ENCODE measurements at regions not wholly inside any gene's neighbourhood (a gene's known extent, or its start where the extent isn't known, plus 50 kb on each side); places are given as distances from the start of the nearest gene placed in this dataset.

- CTCF ChIA-PET (ENCODE audit: partially characterized antibody) = no interaction called here
- no peaks in the 10 kb centered on the region for H4K20me1 ChIP-seq (replicated peaks in 1 of 2; ENCODE audit: control insufficient read depth in 1 of 2, insufficient read depth in 2 of 2, low read length in 2 of 2)
- no peak overlapping the region for H3K23ac ChIP-seq (ENCODE audit: insufficient read length)
- H3K79me2 ChIP-seq (ENCODE audit: control insufficient read depth in 1 of 2, insufficient read depth in 2 of 2, low read length in 2 of 2) = no peaks in the 10 kb centered on the region
- H3K4me3 ChIP-seq (ENCODE audit: extremely low read depth in 1 of 4, insufficient read depth in 2 of 4, low read depth in 3 of 4, low read length in 4 of 4) = no peak overlapping the region
- WGBS, 2 experiments (ENCODE audit: extremely low coverage in 1 of 2, insufficient coverage in 1 of 2, insufficient read length in 1 of 2, insufficient replicate concordance in 2 of 2, low coverage in 1 of 2, low lambda C conversion rate in 2 of 2, missing lambda C conversion rate in 1 of 2) = 85% methylated on average over 2 of the region's 2 CpGs; no CpG with 5 or more reads in 1 of the 2 experiments
- FAIRE-seq (no peak), DNase-seq (ENCODE audit: low read depth in 1 of 2, low spot score in 2 of 2) (no peak)
- no peak overlapping the region for H3K4ac ChIP-seq (replicated peaks; ENCODE audit: insufficient read length, low read depth, low read length)
- no peak overlapping the region for H3K9ac ChIP-seq (replicated peaks in 1 of 4; ENCODE audit: extremely low read depth in 1 of 4, low read depth in 3 of 4, low read length in 3 of 4)
- H2BK15ac ChIP-seq (ENCODE audit: low read length) = no peak overlapping the region
- H2BK20ac ChIP-seq (ENCODE audit: low read length) = no peak overlapping the region
- no peak overlapping the region for H4K8ac ChIP-seq (ENCODE audit: extremely low read depth, insufficient read depth, low read length)
- no peaks in the 10 kb centered on the region for H3K9me3 ChIP-seq (ENCODE audit: insufficient read depth in 2 of 2, low read depth in 1 of 2, low read length in 1 of 2)
- H3K27me3 ChIP-seq (replicated peaks in 1 of 4; ENCODE audit: control insufficient read depth in 3 of 4, extremely low read depth in 1 of 4, insufficient read depth in 3 of 4, low read length in 3 of 4) = no peaks in the 10 kb centered on the region
- no peak overlapping the region for H2AK5ac ChIP-seq (ENCODE audit: low read depth, low read length)
- H3K36me3 ChIP-seq (ENCODE audit: control insufficient read depth in 2 of 4, insufficient read depth in 4 of 4, low read length in 3 of 4) = no peaks in the 10 kb centered on the region
- H3K14ac ChIP-seq (ENCODE audit: insufficient read length) = no peak overlapping the region
- no peak overlapping the region for H4K5ac ChIP-seq (ENCODE audit: insufficient read length, low read depth, low read length)
- H3K4me1 ChIP-seq (replicated peaks in 1 of 4; ENCODE audit: control insufficient read depth in 3 of 4, insufficient read depth in 4 of 4, low read length in 3 of 4) = no peaks in the 10 kb centered on the region
- H3K18ac ChIP-seq (ENCODE audit: extremely low read depth, low read length) = no peak overlapping the region
- no peak overlapping the region for H4K91ac ChIP-seq (replicated peaks; ENCODE audit: insufficient read length, low read length)
- H2BK12ac ChIP-seq (ENCODE audit: low read depth, low read length) = no peak overlapping the region
- no peak overlapping the region for H2BK5ac ChIP-seq (ENCODE audit: low read depth, low read length)
- H3K56ac ChIP-seq (replicated peaks; ENCODE audit: insufficient read length, low read depth, low read length) = no peak overlapping the region
- no peak overlapping the region for H2BK120ac ChIP-seq (replicated peaks; ENCODE audit: low read depth, low read length)
- POLR2A ChIA-PET (ENCODE audit: partially characterized antibody) = no interaction called here
- H2AFZ ChIP-seq (ENCODE audit: low read length) = no peak overlapping the region
- H3K4me2 ChIP-seq (ENCODE audit: insufficient read depth in 1 of 2, low read depth in 2 of 2, low read length in 2 of 2) = no peak overlapping the region
- H3K79me1 ChIP-seq (ENCODE audit: low read depth, low read length) = no peaks in the 10 kb centered on the region
- no peaks in the 10 kb centered on the region for H3K23me2 ChIP-seq (ENCODE audit: low read depth, low read length)
- no peak overlapping the region for H3K27ac ChIP-seq (ENCODE audit: low read depth, low read length)
- TF ChIP-seq KDM1A (IDR thresholded peaks at IDR 0.05; ENCODE audit: borderline replicate concordance, low read length) (no peak), BCL11A (IDR thresholded peaks at IDR 0.05; ENCODE audit: low read depth in 2 of 2, low read length in 2 of 2) (no peak), EP300 (IDR thresholded peaks at IDR 0.05; ENCODE audit: borderline replicate concordance in 1 of 2, low read depth in 2 of 2, low read length in 2 of 2) (no peak), CREB1 (IDR thresholded peaks at IDR 0.05) (no peak), EGR1 (IDR thresholded peaks at IDR 0.05; ENCODE audit: borderline replicate concordance, low read depth, low read length) (no peak), TBP (IDR thresholded peaks at IDR 0.05; ENCODE audit: low read depth, low read length) (no peak), RBBP5 (IDR thresholded peaks at IDR 0.05; ENCODE audit: borderline replicate concordance, low read depth, low read length) (no peak), SIX5 (IDR thresholded peaks at IDR 0.05; ENCODE audit: low read depth, low read length) (no peak), SP1 (IDR thresholded peaks at IDR 0.05; ENCODE audit: low read depth, low read length) (no peak), KDM5A (IDR thresholded peaks at IDR 0.05; ENCODE audit: low read length) (no peak), TAF7 (optimal IDR thresholded peaks at IDR 0.05; ENCODE audit: borderline replicate concordance, low read depth, low read length) (no peak), ASH2L (IDR thresholded peaks at IDR 0.05; ENCODE audit: low read length) (no peak), ZNF274 (IDR thresholded peaks at IDR 0.05; ENCODE audit: borderline replicate concordance, extremely low read depth, low read length) (no peak), CBX8 (IDR thresholded peaks at IDR 0.05; ENCODE audit: borderline replicate concordance, low read depth, low read length) (no peak), MAFK (IDR thresholded peaks at IDR 0.05; ENCODE audit: low read depth, low read length) (no peak), CHD1 (IDR thresholded peaks at IDR 0.05; ENCODE audit: low read depth, low read length) (no peak), SIRT6 (IDR thresholded peaks at IDR 0.05; ENCODE audit: low read length) (no peak), TAF1 (IDR thresholded peaks at IDR 0.05; ENCODE audit: low read depth, low read length) (no peak)
Observed at GRCh38 chr3:190734490-190734889, 128.0 kb downstream of the GMNC start.

Measured in H1 (cell line).